Left kidney (tissue), 1 donor: ENCODE measurements at regions not wholly inside any gene's neighbourhood (a gene's known extent, or its start where the extent isn't known, plus 50 kb on each side); places are given as distances from the start of the nearest gene placed in this dataset.

ENCODE experiments used
- DNase-seq: peaks from one replicate; pipeline ENCODE4 v3.0.0-alpha.2; 2013

DNA sequence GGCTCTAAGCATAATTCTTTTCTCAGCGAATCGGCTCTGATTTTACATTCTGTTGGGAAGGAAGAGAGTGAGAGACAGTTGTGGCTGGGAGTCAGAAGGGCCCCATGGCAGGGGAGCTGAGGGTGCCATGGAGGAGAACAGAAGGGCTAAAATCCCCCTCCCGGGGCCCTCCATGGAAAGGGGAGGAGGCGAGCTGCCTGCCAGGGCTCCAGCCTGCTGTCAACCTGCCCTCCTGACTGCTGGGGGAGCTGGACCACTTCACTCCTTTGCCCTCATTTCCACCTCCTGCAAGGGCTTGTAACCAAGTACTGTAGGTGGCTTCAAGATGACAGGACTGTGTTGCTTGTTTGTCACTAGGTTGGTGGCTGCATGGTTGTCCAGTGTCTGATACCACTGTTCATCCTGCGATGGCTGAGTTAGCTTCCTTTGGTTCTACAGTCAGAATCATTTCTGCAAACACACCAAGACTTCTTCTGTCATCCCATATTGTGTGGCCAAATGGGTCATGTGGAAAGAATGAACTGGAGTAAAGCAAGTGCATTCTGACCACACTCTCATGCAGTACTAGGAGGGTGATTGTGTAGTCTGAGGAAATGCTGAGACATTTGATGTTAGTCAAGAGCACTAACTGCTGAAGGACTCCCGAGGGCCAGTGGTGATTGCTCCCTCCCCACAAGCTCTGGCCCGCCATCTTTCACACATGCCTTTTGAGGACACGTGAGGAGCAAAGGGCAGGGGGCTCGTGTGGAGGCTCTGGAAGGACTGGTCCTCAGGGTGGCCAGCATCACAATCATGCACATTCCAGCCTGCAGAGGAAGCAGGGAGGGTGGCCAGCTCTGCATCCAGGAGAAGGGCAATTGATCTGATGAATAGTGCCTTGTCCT, 307.2 kb downstream of the GADD45G start:
- no peak for DNase-seq

DNA sequence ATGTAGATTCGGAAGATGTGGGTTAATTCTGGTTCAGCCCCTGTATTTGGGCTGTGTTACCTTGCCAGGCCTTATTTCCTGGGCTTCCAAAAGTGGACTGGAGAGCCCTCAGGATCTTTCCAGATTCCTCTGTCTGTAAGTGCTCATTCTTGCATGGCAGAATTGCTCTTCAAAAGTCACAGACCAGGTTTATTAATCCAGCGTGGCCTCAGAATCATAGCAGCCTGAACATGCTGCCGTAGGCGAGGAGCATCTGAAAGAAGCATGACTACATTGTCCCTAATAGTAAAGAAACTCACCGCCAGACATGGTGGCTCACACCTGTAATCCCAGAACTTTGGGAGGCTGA, 307.8 kb downstream of the GADD45G start:
- no peak for DNase-seq

DNA sequence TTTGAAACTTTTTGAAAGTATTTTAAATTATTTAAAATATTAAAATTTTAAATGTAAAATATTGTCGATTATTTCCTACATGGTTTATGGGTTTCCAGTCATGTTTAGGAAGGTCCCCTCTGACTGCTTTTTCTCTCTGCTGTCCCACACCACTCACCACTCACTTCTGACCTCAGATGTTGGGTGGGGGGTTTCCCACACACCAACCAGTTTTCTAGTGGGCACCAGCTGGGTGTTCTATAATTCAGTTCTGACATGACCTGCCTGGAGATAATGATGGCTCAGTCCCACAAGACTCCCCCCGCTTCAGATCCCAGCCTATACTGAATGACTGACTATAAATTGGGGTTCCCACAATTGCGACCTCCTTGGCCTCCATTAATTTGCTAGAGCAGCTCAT, 310.4 kb downstream of the GADD45G start:
- no peak for DNase-seq

DNA sequence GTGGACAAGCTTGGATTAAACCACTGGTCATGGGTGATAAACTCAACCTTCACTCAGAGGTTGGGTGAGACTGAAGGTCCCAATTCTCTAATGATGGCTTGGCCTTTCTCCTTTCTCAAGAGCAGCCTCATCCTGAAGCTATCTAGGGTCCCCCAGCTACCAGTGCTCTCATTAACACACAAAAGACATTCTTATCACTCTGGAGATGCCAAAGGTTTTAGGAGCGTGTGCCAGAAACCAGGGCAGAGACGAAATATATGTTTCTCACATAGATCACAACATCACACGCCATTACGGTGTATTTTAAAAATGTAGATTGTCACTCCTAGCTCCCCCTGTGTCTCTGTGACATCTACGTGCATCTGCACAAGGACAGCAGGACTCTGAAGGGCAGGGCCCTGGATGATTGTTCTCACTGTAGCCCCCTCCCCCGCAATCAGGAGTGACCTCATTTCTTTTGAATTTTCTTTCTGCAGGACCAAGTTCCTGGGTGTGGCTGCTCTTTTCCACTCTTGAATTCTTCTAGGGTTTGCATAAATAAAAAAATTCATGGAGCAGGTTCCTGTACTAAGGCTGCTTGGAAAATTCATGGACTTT, 311.3 kb downstream of the GADD45G start:
- DNase-seq, result no peak

DNA sequence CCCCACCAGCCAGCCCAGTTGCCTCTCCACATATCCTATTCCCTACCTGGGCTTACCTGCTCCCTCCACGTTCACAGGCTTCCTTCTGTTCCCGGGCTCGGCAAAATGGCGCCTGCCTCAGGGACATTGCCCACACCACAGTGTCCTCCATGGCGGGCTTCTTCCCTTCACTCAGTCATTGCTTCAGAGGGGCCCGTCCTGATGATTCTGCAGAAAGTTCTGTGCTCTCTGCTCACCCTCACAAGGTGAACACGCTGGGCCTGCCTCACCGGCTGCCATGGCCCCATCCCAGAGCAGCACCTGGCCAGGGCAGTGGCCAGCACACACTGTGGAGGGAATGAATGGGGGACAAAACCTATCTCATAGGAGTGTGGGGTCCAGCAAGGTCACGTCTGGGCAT, 313.0 kb downstream of the GADD45G start:
- DNase-seq, result no peak

DNA sequence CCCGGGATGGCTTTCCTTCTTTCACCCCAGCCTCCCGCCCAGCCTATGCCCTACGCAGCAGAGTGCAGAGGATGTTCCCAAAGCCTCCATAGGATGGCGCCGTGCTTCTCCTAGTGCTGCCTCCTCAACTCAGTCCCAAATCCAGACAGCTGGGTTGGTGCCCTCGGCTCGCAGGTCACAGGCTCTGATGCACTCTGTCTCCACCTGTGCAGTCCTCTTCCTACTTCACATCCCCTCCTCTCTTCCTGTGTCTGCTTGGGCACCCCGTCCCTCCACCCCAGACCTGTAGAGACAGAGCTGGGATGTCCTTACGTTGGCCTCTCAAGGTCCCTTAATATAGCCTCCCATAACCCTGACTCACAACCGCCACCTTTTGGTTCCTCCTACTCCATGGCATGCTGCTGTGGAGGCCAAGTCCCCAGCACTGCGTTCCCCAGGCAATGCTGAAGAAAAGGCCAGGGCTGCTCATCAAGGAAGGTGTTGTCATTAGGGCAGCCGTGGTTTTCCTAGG, 314.4 kb downstream of the GADD45G start:
- DNase-seq, result no peak

DNA sequence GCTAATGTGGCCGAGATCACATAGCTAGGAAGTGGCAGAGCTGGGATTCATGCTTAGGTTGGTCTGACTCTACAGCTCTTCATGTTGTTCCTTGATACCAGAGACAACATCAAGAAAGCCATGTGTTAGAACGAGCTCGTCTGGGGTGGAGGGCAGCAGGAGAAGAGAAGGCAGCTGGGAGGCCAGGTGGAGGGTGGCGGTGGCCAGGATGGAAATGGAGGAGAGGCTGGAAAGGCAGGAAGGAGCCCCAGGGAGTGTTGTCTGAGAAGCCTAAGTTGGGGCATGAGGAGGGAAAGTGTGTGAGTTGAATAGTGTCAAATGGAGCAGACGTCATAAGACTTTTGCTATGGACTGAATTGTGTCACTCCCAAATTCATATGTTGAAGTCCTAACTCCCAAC, 315.3 kb downstream of the GADD45G start:
- no peak for DNase-seq

DNA sequence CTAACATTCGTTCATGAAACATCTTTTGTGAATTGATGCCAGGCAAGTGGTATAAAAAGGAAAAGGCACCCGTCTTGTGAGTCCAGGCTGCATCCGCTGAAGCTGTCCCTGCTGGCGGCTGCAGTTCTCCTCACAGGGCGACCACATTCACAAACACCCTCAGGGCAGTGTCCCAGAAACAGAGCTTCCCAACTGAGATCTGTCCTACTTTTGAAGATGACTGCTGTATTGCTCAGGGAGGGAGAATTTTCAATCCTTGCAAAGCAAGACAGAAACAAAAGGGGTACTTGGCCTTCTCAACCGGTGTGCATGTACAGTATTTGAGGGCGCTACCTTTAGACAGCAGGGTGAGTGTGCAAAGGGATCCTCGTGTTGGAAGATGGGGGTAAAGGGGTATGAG, 316.1 kb downstream of the GADD45G start:
- DNase-seq, result no peak

DNA sequence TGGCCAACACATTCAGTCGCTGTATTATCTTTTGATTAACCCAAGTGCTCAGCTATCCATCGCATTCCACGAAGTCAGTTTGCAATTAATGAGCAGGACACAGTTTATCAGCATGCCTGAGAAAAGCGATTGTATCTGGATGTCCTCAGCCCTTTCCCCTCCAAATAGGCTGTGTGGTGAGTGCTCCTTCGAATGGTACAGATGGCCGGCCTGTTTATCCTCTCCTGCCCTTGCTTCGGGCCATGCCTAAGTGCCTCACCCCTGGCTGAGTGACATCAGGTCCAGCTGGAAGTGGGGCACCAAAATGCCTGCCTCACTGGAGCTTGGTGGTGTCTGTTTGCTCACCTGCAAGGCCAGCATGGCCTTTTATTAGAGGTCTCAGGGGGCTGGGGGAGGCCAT, 317.3 kb downstream of the GADD45G start:
- DNase-seq, result no peak

DNA sequence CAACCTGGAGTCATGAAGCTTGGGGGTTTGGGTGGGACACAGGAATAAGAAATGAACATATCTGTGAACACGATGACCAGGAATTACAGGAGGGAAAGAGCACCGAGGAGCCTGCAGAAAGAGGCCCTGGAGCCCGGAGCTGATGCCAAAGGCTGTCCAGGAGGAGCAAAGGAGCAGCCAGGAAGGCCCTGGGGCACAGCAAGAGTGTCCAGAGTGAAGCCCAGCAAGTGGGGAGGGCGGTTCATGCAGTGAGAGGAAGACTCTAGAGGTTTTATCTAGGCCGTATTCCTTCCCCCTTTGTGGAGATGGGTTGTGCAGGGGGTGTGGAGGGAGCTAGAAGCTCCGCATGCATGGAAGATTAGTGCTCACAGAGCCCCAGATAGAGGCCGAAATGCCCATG, 318.4 kb downstream of the GADD45G start:
- DNase-seq, result no peak

DNA sequence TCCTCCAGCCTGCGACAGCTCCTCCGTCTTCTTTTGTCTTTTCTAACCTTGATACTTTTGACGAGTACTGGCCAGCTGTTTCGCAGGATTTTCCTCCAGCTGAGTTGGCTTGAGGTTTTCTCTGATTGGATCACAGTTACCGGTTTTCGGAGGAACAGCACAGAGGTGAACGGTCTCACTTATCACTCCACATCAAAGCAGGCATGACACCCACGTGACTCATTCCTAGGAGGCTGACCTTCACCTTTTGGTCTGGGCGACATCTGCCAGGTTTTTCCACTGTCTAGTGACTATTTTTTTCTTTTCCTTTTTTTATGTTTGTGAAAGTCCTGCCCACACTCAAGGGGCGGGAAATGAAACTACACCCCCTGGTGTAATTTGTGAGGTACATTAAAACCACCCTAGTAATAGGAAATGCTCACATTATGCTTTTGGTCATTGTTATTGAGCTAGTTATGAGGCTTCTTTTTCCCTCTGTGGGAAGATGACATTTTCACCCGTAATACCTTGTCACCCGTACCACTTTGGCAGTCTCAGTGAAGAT, 319.2 kb downstream of the GADD45G start:
- DNase-seq, result no peak

DNA sequence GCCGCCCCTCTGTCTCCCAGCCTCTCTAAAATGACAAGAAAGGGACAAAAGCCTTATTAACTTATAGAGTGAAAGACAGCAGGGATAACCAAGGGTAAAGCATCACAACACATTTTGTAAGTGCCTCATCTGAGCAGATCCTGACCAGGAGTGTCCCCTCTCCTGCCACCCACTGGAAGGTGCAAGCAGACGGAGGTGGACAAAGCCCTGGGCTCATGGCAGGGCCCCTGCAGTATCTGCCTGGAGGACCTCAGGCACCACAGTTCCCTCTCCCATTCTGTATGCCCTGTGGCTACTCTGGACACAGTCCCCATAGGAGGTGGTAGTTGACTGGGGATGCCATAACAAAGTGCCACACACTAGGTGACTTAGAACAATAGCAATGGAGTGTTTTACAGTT, 319.8 kb downstream of the GADD45G start:
- DNase-seq, result no peak

DNA sequence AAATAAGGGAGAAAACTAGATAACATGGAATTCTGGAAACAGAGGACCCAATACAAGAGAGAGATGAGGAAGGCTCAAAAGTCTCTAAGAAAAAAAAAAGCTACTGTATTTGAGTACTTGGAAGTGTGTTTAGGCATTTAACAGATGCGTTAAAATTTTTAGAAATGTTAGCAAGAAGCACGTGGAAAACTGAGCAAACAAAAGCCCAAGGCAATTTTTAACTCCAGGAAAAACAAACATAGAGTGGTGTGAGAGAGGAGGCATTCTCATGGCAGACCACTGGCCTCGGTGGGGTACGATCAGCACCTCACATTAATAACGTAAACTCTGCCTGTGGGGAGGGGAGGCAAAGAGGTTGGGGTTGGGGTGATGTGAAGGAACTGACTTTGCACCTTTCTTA, 321.4 kb downstream of the GADD45G start:
- no peak for DNase-seq

DNA sequence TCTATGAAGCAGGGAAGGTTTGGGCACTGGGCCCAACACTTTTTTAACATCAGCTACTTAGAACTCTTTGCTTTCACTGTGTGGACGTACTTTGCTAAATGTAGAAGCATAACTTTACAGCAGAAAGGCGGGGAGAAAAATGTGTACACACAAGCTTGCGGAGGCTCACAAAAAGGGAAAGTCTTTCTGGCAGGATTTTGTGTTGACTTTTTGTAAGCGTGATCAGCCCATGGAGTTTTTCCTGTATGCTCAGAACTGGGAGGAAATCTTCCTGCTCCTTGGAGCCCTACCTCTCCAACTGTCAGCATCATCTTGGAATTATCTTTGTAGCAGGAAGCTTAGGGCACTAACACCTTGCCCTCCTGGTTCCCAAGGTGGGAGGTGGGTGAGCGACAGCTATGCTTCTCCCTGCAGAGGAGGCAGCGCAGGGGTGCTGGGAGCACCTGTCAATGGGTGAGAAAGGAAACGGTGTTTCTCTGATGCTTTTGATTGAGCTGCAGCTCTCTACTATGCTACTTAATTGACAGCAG, 321.9 kb downstream of the GADD45G start:
- DNase-seq, result no peak

DNA sequence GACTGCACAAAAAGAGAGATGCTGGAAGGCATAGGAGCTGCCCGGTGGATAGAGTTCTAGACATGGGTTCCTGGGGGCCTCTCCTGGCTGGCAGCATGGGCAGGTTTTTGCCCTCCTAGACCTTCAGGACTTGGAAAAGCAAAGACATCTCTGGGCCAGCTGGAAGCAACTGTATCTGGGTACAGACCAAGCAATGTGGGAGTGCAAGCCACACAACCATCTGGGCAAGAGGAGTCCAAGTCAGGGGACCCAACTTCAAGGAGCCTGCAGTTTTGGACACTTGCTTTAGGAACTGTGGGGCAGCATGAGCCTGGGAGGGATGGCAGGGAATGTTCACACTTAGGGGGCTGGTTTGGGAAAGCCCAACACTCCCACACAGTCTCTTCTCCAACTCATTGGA, 323.3 kb downstream of the GADD45G start:
- no peak for DNase-seq

DNA sequence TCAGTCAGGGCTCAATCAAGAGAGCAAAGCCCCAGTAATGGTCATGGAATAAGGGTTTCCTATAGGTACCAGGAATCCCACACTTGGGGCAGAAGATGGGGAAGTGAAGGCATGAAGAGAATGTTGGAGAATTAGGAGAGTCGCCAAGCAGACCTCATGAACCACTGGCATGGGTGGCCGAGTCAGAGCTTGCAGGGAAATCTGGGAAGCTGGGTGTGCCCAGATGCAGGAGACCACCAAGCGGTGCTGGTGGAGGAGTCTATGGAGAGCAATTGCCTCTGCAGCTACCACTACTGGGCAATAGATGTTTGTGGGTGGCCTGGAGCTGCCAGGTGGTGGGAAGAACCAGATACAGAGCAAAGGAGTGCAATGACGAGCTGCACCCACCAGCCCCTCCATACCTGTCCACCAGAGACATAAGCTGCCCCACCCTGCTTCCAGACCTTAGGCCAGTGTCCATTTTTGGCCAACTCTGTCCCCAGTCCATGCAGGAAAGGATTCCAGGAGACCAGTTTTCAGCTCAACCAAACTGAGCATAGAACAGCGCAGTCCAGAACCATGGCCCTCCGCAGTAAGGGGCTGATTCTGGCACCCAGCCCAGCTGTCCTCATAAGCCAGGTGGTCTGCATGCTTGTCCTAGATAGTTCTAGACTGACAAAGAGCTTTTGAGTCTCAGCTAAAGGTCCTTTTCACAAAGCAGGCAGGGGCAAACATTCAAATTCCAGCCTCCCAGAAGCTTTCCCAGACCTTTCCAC, 323.9 kb downstream of the GADD45G start:
- no peak for DNase-seq

DNA sequence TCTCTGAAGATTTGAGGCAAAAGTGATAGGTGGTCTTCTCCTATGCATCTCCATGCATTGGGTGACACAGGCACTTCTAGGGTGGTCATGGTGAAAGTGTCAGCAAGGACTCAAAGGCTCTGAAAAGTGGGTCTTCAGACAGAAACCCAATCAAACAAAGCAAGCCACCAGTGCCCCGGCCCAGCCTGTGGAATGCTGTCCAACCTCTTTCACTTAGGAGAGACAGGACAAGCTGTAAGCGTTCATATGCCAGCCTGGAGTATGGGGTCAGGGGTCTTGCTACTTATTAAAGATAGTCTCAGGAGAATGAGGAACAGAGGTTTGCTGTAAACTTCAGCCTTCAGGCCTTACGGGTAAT, 324.5 kb downstream of the GADD45G start:
- DNase-seq, result peak; percentile 39

DNA sequence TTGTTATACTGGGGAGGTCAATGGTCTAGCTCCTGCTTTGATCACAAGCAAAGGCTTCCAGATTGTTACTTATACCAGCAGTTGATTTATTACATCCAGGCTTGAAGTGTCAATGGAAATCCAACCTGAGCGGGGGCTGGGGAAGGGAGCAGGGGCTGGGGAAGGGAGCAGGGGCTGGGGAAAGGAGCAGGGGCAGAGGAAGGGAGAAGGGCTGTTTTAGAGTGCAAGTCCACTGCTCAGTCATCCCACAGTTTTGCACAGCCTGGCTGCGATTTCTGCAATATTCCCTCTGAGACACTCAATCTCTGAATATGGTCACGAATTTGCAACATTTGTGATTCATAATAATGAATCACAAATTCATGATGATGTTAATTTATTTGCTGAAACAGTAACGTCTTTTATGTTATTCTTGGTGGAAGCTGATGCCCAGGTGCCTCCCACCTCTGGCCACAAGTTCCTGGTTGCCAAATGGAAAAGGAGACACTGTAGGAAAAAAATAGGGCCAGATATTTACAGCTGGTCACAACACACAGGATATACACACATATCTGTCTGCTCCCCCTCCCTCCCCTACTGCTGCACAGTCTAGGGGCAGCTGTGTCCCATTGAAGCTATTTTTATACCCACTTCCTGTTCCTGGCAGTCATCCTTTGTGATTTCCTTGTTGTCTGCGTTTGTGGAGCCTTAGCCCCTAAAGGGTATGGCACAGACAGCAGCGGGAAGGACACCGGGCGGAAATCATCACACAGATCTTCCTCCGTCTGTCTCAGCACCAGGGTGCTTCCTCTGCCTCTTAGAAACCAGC, 325.1 kb downstream of the GADD45G start:
- peak; percentile 64 for DNase-seq

DNA sequence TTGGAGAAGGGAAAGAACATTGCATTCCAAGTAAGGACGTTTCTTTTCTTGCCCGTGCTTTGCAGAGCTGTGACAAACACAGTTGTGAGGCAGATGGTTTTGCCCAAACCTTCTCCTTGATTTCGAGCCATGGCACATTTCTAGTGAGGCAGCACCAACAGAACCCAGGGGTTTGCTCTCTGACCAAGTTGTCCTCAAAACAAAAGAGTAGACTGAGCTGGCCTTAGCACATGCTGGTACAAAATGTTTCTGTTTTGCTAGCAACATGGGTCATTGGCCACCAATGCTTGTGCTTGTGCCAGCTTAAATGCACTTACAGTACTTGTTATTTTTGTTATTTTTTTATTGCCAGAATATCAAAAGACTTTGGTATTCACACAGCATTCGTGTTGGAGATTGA, 328.8 kb downstream of the GADD45G start:
- DNase-seq, result no peak

DNA sequence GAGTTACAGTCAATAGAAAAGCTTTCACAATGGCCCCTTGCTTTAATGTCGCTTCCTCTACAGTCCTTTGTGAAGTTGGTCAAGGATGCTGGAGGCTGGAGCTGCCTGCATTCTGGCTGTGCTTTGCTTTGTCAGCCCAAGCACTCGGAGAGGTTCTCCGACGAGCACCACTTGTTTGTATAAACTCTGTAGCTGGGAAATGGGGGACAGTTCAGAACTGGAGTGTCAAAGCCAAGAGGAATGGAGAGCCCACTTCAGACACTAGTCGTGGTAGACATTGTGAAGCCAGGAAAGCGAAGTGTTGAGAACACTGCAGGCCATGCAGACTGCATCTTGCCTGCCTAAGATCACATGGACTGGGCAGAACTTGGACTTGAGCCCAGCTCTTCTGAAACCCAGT, 330.3 kb downstream of the GADD45G start:
- DNase-seq, result no peak

DNA sequence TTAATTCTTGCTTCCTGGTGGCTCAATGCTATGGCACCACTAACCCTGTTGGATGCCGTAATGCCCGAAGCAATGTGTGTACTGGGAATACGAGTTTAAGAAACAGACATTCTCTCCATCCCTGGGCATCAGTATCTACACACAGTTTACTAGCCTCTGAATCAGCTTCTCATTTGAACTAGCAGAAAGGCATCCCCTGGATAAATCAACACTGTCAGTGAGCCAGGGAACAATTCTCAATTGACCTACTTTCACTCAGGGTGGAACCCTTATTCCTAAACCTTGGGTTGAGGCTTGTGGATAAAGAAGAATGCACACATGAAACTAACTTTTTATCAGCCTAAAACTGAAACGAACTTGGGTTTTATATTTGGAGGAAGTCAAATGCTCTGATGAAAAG, 331.0 kb downstream of the GADD45G start:
- no peak for DNase-seq

DNA sequence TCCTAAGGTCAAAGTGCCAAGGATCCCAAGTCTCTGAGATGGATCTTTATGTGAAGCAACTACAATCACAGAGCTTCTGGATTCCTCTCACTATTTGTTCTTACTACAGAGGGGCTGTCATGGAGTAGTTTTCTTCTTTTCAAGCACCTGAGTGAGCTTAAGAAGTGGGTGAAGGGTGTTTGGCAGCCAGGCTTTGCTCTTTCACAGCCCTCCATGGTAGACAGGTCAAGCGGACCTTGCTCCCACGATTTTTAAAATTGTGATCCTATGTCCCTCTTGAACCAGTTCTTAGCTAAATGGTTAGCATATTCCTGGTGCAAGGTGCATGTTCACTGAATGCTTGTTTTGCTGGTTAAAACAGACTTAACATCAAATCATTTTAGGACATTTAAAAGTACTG, 332.2 kb downstream of the GADD45G start:
- no peak for DNase-seq
